ELF-1 (cell line): ENCODE measurements at regions not wholly inside any gene's neighbourhood (a gene's known extent, or its start where the extent isn't known, plus 50 kb on each side); places are given as distances from the start of the nearest gene placed in this dataset.
"Not testable (repeated sequence)": the region's sequence is repeated elsewhere in the genome, so short reads cannot be mapped to it uniquely, and the experiment has no call there.

Source experiments
- DNase-seq: peaks from one replicate; pipeline ENCODE4 v3.0.0-alpha.2; 2016; ENCODE audit warnings: low read depth, low spot score

DNA sequence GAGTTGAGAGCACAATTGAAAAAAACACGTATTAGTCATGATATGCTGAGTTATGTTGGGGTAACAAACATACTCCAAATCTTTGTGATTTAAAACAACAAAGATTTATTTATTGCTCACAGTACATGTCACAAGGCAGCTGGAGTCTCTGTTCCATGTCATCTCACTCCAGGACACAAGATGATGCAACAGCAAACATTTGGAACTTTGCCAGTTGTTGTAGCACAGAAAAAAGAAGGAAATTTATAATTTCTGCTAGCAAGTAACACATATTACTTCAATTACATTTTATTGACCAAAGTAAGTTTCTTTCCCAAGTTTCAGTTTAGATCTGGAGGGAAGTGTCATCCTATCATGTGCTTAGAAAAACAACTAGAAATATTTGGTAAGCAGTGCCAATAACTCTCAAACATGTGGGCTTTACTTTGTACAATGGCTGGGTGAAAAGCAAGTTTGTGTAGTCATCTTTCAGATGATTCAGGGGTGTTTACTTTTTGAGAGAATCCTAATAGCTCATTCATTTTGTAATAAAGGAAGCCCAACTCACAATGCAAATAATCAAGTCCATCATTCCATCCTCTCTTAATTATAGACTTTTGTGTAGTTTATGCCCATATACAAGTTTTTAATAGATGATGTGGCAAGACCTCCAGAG is 452.3 kb downstream of the ZIC3 start:
- no peak for DNase-seq

DNA sequence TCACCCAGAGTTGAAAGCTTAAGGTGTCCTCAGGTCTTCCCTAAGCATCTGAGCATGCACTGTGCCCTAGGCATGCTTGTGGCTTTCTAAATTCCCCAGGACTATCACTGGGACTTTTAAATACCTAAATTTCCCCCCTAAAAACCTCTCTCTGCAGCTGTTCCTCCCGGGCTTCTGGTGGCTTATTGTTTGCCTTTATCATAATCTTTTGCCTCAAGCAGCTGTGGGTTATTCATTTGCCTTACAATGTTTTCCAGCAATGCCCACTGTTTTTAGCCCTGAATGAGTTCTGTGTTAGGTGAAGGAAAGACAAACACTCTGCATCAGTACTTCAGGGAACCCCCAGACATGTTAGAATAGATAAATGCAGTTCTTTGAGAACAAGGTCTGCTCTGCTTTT is 455.0 kb downstream of the ZIC3 start:
- no peak for DNase-seq

DNA sequence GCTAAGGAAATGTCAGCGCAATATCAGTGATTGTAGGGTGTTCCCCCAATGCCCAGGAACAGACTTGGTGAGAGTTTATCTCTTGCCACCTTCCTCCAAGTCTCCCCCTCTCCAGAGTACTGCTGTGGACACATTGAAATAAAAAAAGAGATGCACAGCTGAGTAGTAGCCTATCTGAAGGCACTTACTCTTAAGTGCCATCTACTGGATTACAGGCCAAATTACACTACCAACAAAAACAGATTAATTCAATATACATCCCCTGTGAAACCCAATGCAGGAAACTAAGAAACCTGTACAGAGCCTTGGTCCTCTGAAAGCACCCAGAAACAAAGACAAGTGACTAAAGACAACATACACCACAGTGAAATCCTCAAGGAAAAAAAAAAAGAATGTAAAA is 460.3 kb downstream of the ZIC3 start:
- DNase-seq: peak; percentile 17

DNA sequence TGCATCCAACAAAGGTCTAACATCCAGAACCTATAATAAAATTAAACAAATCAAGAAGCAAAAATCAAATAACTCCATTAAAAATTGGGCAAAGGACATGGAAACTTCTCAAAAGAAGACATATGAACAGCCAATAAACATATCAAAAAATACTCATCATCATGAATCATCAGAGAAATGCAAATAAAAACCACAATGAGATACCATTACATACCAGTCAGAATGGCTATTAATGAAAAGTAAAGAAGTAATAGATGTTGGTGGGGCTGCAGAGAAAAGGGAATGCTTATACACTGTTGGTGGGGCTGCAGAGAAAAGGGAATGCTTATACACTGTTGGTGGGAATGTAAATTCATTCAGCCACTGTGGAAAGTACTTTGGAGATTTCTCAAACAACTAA is 465.8 kb downstream of the ZIC3 start:
- no peak for DNase-seq

DNA sequence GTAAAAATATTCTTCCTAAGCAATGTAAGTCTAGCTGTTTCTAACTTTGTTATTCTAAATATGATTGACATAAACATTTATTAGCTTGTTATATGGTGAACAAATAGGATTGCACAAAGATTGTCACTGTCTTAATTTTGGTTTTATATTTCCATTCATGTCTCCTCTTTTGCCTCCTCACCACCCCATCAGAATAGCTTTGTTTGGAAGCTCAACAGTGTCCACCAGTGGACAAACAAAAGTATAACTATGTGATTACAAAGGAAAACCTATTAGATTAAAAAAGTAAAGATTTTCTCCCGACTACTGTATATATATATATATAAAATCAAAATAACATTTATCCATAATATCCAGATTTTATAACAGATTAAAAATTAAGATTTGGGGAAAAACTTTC is 468.2 kb downstream of the ZIC3 start:
- no peak for DNase-seq

DNA sequence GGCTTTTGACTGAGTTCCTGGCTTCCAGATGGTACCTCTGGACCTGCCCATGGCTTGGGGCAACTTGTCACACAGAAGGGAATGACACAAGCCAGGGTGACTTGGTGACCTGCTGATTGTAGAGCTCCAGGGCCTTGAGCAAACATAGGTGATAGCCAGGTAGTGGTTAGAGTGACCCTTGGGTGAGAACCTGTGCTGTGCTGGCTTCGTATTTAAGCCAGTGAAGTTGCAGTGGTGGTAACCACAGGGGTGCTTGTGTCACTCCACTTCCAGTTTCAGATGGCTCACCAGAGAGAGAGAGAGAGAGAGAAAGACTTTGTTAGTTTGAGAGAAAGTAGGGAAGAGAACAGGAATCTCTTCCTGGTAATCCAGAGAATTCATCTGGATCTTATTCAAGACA is 471.6 kb downstream of the ZIC3 start:
- no peak for DNase-seq

DNA sequence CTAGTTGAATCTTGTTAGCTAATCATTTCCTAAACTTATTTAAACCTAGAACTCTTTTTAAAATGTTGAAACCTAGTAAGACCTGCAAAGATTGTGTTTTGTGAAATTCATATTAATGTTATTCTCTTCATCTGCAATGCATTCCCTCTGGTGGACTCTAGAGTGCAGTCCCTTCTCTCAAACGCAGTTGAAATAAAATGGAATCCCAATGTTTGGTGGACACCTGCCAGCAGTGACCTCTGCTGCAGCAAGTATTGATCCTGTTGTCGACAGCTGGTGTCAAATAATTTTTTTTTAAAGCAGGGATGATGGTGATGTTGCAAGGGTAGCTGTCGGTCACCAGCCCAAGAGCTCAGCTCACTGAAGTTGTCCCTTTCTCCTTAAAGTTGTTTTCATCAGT is 492.0 kb downstream of the ZIC3 start:
- DNase-seq: no peak

DNA sequence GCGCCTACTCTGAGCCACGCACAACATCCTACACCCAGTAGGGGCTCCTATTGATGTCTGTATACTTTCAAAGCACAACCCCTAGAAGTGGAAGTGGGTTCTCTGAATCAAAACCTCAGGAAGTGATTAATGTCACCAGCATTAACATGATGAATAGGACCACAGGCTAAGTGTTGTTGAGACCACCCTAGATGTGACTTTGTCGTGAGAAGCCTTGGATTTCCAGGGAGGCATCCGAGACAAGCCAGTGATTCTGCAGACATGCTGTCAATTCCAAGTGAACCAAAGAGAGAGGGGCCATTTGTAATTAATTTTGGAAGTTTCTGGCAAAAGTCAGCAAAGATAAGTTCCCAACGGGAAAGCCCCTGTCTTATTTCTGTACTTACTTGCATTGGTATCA is 493.0 kb downstream of the ZIC3 start:
- DNase-seq: no peak

DNA sequence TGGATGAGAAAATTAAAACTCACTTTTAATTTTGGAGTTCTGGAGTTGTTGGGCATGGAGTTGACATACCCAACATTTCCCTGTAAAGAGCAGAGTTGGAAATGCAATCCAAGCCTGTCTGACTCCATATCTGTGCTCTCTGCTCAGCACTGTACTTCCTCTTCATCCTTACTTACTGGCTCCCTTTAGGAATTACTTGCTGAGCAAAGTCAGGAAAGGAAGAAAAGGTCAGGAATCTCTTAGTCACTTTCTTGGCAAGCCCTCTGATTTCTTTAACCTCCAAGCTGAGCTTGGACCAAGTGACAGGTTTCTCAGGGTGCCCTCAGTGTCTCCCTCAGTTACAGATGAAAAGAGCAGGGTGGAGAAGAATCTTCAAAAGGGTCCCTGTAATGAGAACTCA is 501.5 kb downstream of the ZIC3 start:
- DNase-seq: no peak

DNA sequence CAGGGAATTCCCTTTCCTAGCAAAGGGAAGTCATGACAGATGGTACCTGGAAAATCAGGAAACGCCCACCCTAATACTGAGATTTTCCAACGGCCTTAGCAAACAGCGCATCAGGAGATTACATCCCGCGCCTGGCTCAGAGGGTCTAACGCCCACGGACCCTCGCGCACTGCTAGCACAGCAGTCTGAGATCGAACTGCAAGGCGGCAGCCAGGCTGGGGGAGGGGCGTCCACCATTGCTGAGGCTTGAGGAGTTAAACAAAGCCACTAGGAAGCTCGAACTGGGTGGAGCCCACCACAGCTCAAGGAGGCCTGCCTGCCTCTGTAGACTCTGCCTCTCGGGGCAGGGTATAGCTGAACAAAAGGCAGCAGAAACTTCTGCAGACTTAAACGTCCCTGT is 507.7 kb downstream of the ZIC3 start:
- peak; percentile 5 for DNase-seq

DNA sequence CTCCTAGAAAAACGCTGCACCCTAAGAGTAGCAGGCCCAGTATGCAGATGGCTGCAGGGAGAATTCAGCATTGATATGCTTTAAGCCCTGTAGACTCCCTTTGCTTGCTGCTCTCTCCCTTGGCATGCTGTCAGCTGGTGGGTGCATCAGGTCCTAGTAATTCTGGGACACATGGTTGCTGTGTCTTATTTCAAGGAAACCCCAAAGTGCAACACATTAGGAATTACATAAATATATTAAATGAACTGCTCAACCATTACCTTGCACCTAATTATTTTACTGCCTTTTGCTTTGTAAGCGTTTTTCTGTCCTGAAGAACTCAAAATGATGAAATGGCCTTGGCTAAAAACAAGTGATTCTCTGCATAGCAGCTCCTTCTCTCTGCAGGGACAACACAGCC is 516.3 kb downstream of the ZIC3 start:
- DNase-seq: no peak

DNA sequence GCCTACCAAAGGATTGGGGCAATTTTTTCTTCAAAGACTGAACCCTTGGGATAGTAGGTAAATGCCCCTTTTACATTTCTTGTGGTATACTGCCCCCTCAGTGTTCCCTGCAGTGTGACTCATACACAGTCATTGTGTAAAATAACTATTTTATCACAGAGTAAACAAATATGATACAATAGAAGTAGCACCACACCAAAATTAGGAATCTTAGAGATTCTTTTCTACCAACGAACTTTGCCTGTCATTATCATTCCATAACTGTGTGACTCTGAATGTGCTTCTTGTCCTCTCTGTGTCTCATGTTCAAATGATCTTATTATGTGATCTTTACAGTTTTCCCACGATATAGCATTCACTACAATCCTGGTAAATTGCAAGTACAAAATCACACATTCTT is 517.0 kb downstream of the ZIC3 start:
- DNase-seq: no peak

DNA sequence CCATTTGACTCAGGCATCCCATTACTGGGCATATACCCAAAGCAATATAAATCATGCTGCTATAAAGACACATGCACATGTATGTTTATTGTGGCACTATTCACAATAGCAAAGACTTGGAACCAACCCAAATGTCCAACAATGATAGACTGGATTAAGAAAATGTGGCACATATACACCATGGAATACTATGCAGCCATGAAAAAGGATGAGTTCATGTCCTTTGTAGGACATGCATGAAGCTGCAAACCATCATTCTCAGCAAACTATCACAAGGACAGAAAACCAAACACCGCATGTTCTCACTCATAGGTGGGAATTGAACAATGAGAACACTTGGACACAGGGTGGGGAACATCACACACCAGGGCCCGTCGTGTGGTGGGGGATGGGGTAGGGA is 545.0 kb downstream of the ZIC3 start:
- DNase-seq: not testable (repeated sequence)

DNA sequence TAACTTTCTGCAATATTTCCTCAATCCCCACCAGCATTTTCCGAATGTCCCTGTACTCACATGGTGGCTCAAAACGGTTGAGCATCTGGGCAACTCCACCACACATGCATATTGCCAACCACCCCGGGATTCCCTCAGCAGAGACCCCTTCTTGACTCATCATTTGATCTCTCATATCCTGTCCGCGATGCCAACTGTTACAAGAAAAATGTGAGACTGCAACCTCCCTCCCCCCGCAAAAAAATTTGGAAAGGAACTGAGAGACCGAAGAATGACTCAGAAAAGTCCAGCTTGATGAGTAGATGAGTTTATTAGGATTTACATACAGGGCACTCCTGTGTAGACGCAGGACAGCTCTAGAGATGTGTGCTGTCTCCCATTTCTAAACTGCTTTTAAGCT is 561.4 kb downstream of the ZIC3 start:
- DNase-seq: no peak

DNA sequence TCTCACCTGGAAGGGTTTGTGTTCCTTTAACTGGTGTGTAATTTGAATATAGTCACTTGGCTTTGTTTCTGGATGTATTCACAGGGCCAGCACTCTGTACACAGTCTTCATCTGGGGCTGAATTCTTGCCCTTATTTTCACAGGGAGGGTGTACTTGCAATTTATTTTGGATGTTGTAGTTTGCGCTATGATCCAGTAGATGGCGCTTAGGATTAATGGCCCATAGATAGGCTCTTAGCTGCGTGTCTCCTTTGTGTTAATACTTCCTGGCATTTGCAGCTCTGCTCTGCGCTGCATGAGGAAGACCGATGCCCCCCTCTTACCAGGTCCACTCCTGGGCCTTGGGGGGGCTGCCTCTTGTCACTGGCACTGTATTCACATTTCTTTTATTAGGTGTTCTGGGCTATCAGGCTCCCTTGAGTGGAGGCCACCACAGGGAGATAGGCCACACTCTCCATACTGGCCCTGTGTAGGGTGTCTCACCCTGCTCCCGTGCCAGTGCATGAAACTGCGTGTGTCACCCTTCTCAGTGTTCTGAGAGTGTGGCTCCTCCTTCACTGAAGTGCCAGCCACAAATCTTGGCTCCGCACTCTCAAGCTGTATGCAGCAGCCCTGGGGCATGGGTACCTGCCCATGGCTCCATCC is 562.2 kb downstream of the ZIC3 start:
- peak; percentile 56 for DNase-seq

DNA sequence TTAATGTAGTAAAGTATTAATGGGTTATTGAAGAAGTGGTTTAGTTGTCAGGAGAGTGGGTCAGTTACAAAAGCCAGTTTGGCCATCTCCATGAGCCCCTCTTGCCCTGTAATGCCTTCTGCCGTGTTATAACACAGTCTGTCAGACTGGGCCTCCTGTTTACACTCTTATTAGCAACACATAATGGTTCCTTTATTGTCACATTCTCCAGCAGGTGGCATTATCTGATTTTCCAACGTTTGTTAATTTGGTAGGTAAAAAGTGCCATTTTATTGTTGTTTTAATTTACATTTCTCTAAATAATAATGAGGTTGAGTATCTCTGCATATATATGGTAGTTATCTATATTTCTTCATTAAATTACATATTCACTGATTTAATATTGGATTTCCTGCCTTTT is 560.8 kb downstream of the FGF13 start:
- no peak for DNase-seq

DNA sequence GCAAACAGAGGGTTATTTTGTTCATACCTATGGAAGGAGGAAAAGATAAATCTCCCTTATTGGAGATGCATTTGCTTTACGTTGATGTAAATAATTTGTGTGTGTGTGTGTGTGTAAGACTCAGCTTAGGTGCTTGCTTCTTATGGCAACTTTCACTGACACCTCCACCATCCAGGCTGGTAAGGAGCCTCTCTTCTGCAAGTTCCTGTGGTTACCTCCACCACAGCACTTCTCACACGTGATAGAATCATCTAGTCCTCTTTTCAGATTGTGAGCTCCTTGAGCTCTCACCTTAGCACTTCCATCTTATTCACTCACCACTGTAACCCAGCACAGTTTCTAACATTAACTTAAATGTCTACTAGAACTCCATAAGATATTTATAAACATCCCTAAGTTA is 553.7 kb downstream of the FGF13 start:
- no peak for DNase-seq

DNA sequence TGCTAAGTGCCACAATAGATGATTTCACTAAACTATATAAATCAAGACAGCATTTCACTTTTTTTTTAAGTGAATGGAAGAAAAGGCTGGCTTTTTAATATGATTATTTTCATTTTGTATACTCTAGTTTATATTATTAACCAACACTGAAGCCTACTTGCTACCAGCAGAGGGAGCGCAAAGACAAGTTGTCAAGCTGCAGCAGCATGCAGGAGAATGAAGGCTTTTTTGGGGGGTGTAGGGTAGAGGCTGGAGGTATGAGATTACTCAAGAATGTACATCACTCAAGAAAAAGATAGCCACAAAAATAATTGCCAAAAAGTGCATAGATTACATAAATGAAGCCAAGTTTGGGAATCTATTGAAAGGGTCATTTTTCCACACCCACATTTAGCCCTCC is 519.5 kb downstream of the FGF13 start:
- DNase-seq: peak; percentile 38

DNA sequence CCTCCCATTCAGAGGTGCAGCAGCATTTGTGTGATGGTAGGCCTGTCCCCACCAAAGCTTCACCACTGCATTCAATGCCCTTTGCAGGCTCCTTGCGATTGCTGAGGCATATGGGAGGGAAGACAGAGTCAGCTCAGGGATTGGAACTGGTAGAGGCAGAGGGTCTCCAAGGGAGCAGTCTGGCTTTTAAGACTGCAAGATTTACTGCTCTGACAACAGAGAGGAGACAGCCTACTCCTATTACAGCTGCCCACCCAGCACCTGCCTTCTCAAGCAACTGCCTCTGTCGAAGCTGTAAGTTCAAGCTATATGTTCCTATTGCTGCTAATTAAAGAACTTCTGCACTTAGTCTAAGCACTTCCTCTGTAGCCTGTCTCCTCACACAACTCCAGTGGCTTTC is 481.8 kb downstream of the FGF13 start:
- DNase-seq: no peak

DNA sequence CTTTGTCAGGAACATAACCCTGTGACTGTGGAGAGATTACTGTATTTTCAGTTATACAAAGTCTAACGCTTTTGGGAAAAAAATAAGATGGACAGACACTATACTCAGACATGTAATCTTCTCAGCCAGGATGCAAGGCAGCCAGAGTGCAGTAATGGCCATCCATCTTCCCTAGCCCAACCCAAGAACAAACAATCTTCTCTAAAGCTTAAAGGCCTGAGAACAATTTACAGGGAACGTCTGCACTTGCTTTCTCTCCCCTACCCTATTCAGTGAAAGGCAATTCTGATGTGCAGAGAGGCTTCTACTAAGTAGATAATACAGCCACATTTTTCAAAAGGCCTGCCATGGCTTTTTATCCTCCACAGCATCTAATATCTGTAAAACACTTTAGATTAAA is 471.3 kb downstream of the FGF13 start:
- no peak for DNase-seq

DNA sequence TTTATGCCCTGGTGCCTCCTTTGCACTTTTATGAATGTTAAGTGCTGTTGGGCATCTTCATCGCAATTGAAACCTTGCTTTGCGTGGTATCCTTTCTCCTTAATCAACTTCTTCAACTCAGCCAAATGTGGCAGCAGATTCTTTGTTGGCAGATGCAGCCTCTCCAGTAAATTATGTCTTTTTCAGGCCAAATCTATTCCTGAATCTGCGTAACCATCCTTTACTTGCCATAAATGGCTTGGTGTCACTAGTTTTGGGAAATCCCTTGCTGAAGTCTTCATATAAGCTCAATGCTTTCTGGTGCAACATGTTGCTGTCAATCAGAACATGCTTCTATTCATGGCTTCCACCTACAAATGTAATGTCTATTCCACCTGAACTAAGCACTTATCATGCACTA is 457.5 kb downstream of the FGF13 start:
- no peak for DNase-seq

DNA sequence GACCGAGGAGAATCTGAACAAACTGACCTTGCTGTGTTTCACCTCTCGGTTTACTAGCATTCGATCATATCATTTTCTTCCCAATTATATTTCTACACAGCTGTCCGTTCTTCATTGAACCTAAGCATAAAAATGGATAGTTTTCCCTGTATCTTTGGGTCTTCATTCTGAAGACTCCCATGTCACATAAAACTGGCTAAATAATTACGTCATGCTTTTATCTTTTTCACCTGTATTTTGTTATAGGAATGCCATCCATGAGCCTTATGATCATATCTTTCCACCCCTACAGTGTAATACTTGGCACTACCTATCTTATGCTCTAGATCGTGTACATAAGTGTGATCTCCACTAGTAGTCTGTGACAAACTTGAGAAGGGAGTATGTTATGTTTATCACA is 456.1 kb downstream of the FGF13 start:
- no peak for DNase-seq

DNA sequence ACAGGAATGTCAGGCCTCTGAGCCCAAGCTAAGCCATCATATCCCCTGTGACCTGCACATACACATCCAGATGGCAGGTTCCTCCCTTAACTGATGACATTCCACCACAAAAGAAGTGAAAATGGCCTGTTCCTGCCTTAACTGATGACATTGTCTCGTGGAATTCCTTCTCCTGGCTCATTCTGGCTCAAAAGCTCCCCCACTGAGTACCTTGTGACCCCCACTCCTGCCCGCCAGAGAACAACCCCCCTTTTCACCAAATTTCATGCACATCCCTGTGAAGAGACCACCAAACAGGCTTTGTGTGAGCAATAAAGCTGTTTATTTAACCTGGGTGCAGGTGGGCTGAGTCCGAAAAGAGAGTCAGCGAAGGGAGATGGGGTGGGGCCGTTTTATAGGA is 447.4 kb downstream of the FGF13 start:
- not testable (repeated sequence) for DNase-seq

DNA sequence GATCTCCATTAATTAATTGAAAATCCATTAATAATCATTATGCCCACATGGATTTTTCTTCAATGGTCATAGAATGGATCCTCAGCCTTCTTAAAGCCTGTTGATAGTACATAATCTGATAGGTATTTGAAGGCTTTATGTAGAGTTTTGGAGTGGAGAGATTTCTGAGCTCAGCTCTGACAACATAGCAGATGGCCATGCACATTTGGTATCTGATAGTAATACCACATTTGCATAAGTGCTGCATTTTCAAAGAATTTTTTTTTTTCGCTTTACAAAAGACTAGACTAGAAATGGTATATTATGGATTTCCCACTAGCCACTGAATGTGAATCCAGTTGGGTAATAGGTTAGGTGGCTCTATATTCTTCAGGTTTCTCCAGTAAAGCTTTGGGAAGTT is 440.6 kb downstream of the FGF13 start:
- DNase-seq: no peak
